H1 (cell line): ENCODE measurements at regions not wholly inside any gene's neighbourhood (a gene's known extent, or its start where the extent isn't known, plus 50 kb on each side); places are given as distances from the start of the nearest gene placed in this dataset.

Experiments used
- CTCF ChIA-PET: fragments of 300-600 bp; sonication (Branson Sonifier 250); formaldehyde crosslinking; loops from one replicate; lab custom pipeline; 2021; ENCODE audit not compliant: partially characterized antibody; lab: Charles Lee
- POLR2A ChIA-PET: fragments of 300-600 bp; sonication (Branson Sonifier 250); formaldehyde crosslinking; loops from one replicate; lab custom pipeline; 2021; ENCODE audit warnings: inconsistent platforms; ENCODE audit not compliant: partially characterized antibody; lab: Charles Lee
- DNase-seq, 2 experiments: peaks; one replicate each; pipeline versions ENCODE4 v3.0.0 to v3.0.0-alpha.2; 2010 to 2022; ENCODE audit warnings: low spot score in 2 of 2, low read depth in 1 of 2, mixed read lengths in 1 of 2
- FAIRE-seq: peaks from 2 replicates; lab custom pipeline; 2011; peaks lifted over from hg19 to GRCh38; lab: Jason Lieb, UNC
- H2AFZ ChIP-seq: 2 replicates; pipeline ENCODE4 v1.8.1; 2012; ENCODE audit warnings: low read length, inconsistent platforms
- H2AK5ac ChIP-seq: 2 replicates; pipeline ENCODE4 v1.6.1; 2013; ENCODE audit warnings: low read depth, low read length
- H2BK120ac ChIP-seq: replicated peaks from 2 replicates; pipeline ENCODE3; 2013; ENCODE audit warnings: low read depth, low read length, inconsistent platforms
- H2BK12ac ChIP-seq: 2 replicates; pipeline ENCODE4 v1.6.1; 2013; ENCODE audit warnings: low read depth, low read length
- H2BK15ac ChIP-seq: 2 replicates; pipeline ENCODE4 v1.6.1; 2013; ENCODE audit warnings: low read length
- H2BK20ac ChIP-seq: 2 replicates; pipeline ENCODE4 v1.6.1; 2013; ENCODE audit warnings: low read length
- H2BK5ac ChIP-seq: 2 replicates; pipeline ENCODE4 v1.6.1; 2013; ENCODE audit warnings: low read depth, low read length
- H3K14ac ChIP-seq: 2 replicates; pipeline ENCODE4 v1.6.1; 2013; ENCODE audit warnings: inconsistent platforms; ENCODE audit not compliant: insufficient read length
- H3K18ac ChIP-seq: 2 replicates; pipeline ENCODE4 v1.6.1; 2013; ENCODE audit warnings: low read length; ENCODE audit errors: extremely low read depth
- H3K23ac ChIP-seq: 2 replicates; pipeline ENCODE4 v1.6.1; 2013; ENCODE audit warnings: inconsistent platforms; ENCODE audit not compliant: insufficient read length
- H3K23me2 ChIP-seq: 2 replicates; pipeline ENCODE4 v1.6.1; 2013; ENCODE audit warnings: low read depth, low read length
- H3K27ac ChIP-seq: 2 replicates; pipeline ENCODE4 v1.6.1; 2011; ENCODE audit warnings: low read depth, low read length, inconsistent platforms
- H3K27me3 ChIP-seq, 4 experiments: replicated peaks in 1 of 4; 1 replicate in 1 of 4; 2 replicates in 3 of 4; pipeline versions ENCODE4 v1.6.1 to v1.8.1; 2011 to 2013; ENCODE audit warnings: low read length in 3 of 4, mild to moderate bottlenecking in 3 of 4, inconsistent platforms in 2 of 4, mixed read lengths in 2 of 4, moderate library complexity in 1 of 4; ENCODE audit not compliant: control insufficient read depth in 3 of 4, insufficient read depth in 3 of 4; ENCODE audit errors: extremely low read depth in 1 of 4
- H3K36me3 ChIP-seq, 4 experiments: 2 replicates each; pipeline versions ENCODE4 v1.6.1 to v1.8.1; 2011 to 2013; ENCODE audit warnings: mild to moderate bottlenecking in 4 of 4, low read length in 3 of 4, moderate library complexity in 2 of 4, control low read depth in 1 of 4, inconsistent platforms in 1 of 4; ENCODE audit not compliant: insufficient read depth in 4 of 4, control insufficient read depth in 2 of 4
- H3K4ac ChIP-seq: replicated peaks from 2 replicates; pipeline ENCODE3; 2013; ENCODE audit warnings: low read length, low read depth, mixed read lengths, inconsistent platforms; ENCODE audit not compliant: insufficient read length
- H3K4me1 ChIP-seq, 4 experiments: replicated peaks in 1 of 4; 1 replicate in 1 of 4; 2 replicates in 3 of 4; pipeline versions ENCODE4 v1.6.1 to v1.8.1; 2011 to 2013; ENCODE audit warnings: low read length in 3 of 4, inconsistent platforms in 2 of 4, mixed read lengths in 1 of 4; ENCODE audit not compliant: insufficient read depth in 4 of 4, control insufficient read depth in 3 of 4
- H3K4me2 ChIP-seq, 2 experiments: 2 replicates each; pipeline versions ENCODE4 v1.6.1 to v1.8.1; 2011 to 2013; ENCODE audit warnings: low read depth in 2 of 2, low read length in 2 of 2, control low read depth in 1 of 2, inconsistent platforms in 1 of 2, mild to moderate bottlenecking in 1 of 2; ENCODE audit not compliant: insufficient read depth in 1 of 2
- H3K4me3 ChIP-seq, 4 experiments: fragments of 200-600, 300-600 bp in 1 of 4; sonication (generic), shearing (Covaris generic), sonication (Bioruptor Twin) in 1 of 4; 2 replicates each; pipeline versions ENCODE4 v1.5.1 to v1.8.1; 2011 to 2016; ENCODE audit warnings: low read length in 4 of 4, low read depth in 3 of 4, control low read depth in 2 of 4, inconsistent platforms in 2 of 4, mild to moderate bottlenecking in 2 of 4, mixed read lengths in 1 of 4, moderate library complexity in 1 of 4; ENCODE audit not compliant: insufficient read depth in 2 of 4; ENCODE audit errors: extremely low read depth in 1 of 4
- H3K56ac ChIP-seq: replicated peaks from 2 replicates; pipeline ENCODE3; 2013; ENCODE audit warnings: low read depth, mild to moderate bottlenecking, mixed read lengths, low read length, inconsistent platforms; ENCODE audit not compliant: insufficient read length
- H3K79me1 ChIP-seq: 2 replicates; pipeline ENCODE4 v1.6.1; 2013; ENCODE audit warnings: low read depth, low read length, control low read depth
- H3K79me2 ChIP-seq, 2 experiments: 2 replicates each; pipeline versions ENCODE4 v1.6.1 to v1.8.1; 2012 to 2013; ENCODE audit warnings: low read length in 2 of 2, mild to moderate bottlenecking in 2 of 2, inconsistent platforms in 1 of 2; ENCODE audit not compliant: insufficient read depth in 2 of 2, control insufficient read depth in 1 of 2
- H3K9ac ChIP-seq, 4 experiments: replicated peaks in 1 of 4; 1 replicate in 1 of 4; 2 replicates in 3 of 4; pipeline versions ENCODE4 v1.6.1 to v1.8.1; 2011 to 2013; ENCODE audit warnings: low read depth in 3 of 4, low read length in 3 of 4, control low read depth in 2 of 4, mild to moderate bottlenecking in 2 of 4, moderate library complexity in 2 of 4, inconsistent platforms in 1 of 4; ENCODE audit errors: extremely low read depth in 1 of 4
- H3K9me3 ChIP-seq, 2 experiments: 2 replicates each; pipeline versions ENCODE4 v1.6.1 to v1.8.1; 2012 to 2013; ENCODE audit warnings: mild to moderate bottlenecking in 2 of 2, moderate library complexity in 2 of 2, control low read depth in 1 of 2, inconsistent platforms in 1 of 2, low read depth in 1 of 2, low read length in 1 of 2, mixed read lengths in 1 of 2; ENCODE audit not compliant: insufficient read depth in 2 of 2
- H4K20me1 ChIP-seq, 2 experiments: replicated peaks in 1 of 2; 2 replicates each; pipeline versions ENCODE3 to v1.8.1; 2011 to 2013; ENCODE audit warnings: inconsistent platforms in 2 of 2, low read length in 2 of 2, mild to moderate bottlenecking in 1 of 2; ENCODE audit not compliant: insufficient read depth in 2 of 2, control insufficient read depth in 1 of 2
- H4K5ac ChIP-seq: 2 replicates; pipeline ENCODE4 v1.6.1; 2013; ENCODE audit warnings: low read length, low read depth, mixed read lengths, inconsistent platforms; ENCODE audit not compliant: insufficient read length
- H4K8ac ChIP-seq: 2 replicates; pipeline ENCODE4 v1.8.0; 2013; ENCODE audit warnings: mild to moderate bottlenecking, moderate library complexity, low read length, inconsistent platforms; ENCODE audit not compliant: insufficient read depth; ENCODE audit errors: extremely low read depth
- H4K91ac ChIP-seq: replicated peaks from 2 replicates; pipeline ENCODE3; 2013; ENCODE audit warnings: low read length, mixed read lengths, inconsistent platforms; ENCODE audit not compliant: insufficient read length
- BCL11A ChIP-seq, 2 experiments: IDR thresholded peaks; one replicate each; pipeline ENCODE4 v1.6.1; 2011; ENCODE audit warnings: low read depth in 2 of 2, low read length in 2 of 2, mild to moderate bottlenecking in 2 of 2
- CBX5 ChIP-seq: fragments of 300-800, 300-1000 bp; sonication (generic); IDR thresholded peaks from 2 replicates; pipeline ENCODE4 v1.7.1; 2016; ENCODE audit warnings: antibody characterized with exemption, low read length, low read depth
- CHD1 ChIP-seq: IDR thresholded peaks from 2 replicates; pipeline ENCODE4 v1.6.1; 2012; ENCODE audit warnings: low read depth, low read length, improper control_type of control experiment
- CTBP2 ChIP-seq: IDR thresholded peaks from 2 replicates; pipeline ENCODE4 v1.7.0; 2011; ENCODE audit warnings: borderline replicate concordance, mild to moderate bottlenecking, moderate library complexity, mixed read lengths, low read length; ENCODE audit not compliant: insufficient read depth, insufficient read length
- EGR1 ChIP-seq: IDR thresholded peaks from 2 replicates; pipeline ENCODE4 v1.6.1; 2011; ENCODE audit warnings: low read depth, low read length, borderline replicate concordance
- EP300 ChIP-seq, 2 experiments: IDR thresholded peaks; 1 replicate in 1 of 2; 2 replicates in 1 of 2; pipeline ENCODE4 v1.6.1; 2011 to 2012; ENCODE audit warnings: low read depth in 2 of 2, low read length in 2 of 2, mild to moderate bottlenecking in 2 of 2, borderline replicate concordance in 1 of 2, inconsistent platforms in 1 of 2, moderate library complexity in 1 of 2
- EZH2 ChIP-seq: fragments of 200-600 bp; sonication (generic); IDR thresholded peaks from 2 replicates; pipeline ENCODE4 v1.7.1; 2012; ENCODE audit warnings: low read depth, mild to moderate bottlenecking, moderate library complexity, low read length, inconsistent platforms; ENCODE audit not compliant: severe bottlenecking
- HDAC2 ChIP-seq, 2 experiments: fragments of 300-600 bp in 1 of 2; sonication (generic) in 1 of 2; IDR thresholded peaks; 2 replicates each; pipeline ENCODE4 v1.6.1; 2011 to 2012; ENCODE audit warnings: low read depth in 2 of 2, low read length in 2 of 2, mild to moderate bottlenecking in 2 of 2, moderate library complexity in 2 of 2, borderline replicate concordance in 1 of 2, inconsistent platforms in 1 of 2
- JUN ChIP-seq: IDR thresholded peaks from 2 replicates; pipeline ENCODE4 v1.6.1; 2011; ENCODE audit warnings: low read depth, mild to moderate bottlenecking, improper control_type of control experiment, low read length
- SIRT6 ChIP-seq: IDR thresholded peaks from one replicate; pipeline ENCODE4 v1.7.1; 2012; ENCODE audit warnings: low read length, inconsistent platforms
- SP2 ChIP-seq: IDR thresholded peaks from 2 replicates; pipeline ENCODE4 v1.6.1; 2012; ENCODE audit warnings: mild to moderate bottlenecking, low read length, inconsistent platforms
- TBP ChIP-seq: IDR thresholded peaks from 2 replicates; pipeline ENCODE4 v1.6.1; 2011; ENCODE audit warnings: low read depth, low read length, improper control_type of control experiment
- WGBS, 2 experiments: shearing (Covaris generic) in 1 of 2; methylation state at CpG; one replicate each; pipeline versions ENCODE4 v1.1.6 to v1.1.7; 2013 to 2015; ENCODE audit warnings: low lambda C conversion rate in 2 of 2, mixed read lengths in 2 of 2, inconsistent platforms in 1 of 2, low coverage in 1 of 2, missing lambda C conversion rate in 1 of 2; ENCODE audit not compliant: insufficient replicate concordance in 2 of 2, insufficient coverage in 1 of 2, insufficient read length in 1 of 2; ENCODE audit errors: extremely low coverage in 1 of 2, missing lambda C conversion rate in 1 of 2; 5-methylcytosine and 5-hydroxymethylcytosine counted together

DNA sequence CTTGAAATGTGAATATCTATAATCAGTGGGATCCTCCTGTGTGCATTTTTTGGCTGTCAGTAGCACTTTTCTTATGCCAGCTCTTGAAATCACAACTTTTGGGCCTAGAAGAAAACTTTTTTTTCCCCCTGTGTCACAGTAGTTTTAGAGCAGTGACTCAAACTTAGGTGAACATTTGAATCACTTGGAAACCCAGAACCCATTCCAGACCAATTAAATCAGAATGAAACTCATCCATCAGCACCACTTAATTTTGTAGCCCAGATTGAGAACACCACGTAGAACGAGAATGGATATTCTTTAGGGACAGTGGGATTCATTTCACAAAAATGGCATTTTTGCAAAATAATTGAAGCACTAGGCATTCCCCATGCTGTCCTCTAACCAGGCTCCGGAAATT is 224.8 kb upstream of the NANOGP8 start:
- Histone ChIP-seq H3K79me2 (no peaks in the 10 kb centered on the region), H2BK15ac (no peak overlapping the region), H3K14ac (no peak overlapping the region), H3K23me2 (no peaks in the 10 kb centered on the region), H3K4me3 (no peak overlapping the region), H2AFZ (no peak overlapping the region), H2BK5ac (no peak overlapping the region), H3K36me3 (no peaks in the 10 kb centered on the region), H3K4me2 (no peak overlapping the region), H3K79me1 (no peaks in the 10 kb centered on the region), H2BK120ac (no peak overlapping the region), H3K4ac (no peak overlapping the region), H3K18ac (no peak overlapping the region), H3K23ac (no peak overlapping the region), H3K27me3 (no peaks in the 10 kb centered on the region), H3K4me1 (no peaks in the 10 kb centered on the region), H2BK12ac (no peak overlapping the region), H4K91ac (no peak overlapping the region), H4K8ac (no peak overlapping the region), H4K5ac (no peak overlapping the region), H4K20me1 (no peaks in the 10 kb centered on the region), H3K27ac (no peak overlapping the region), H3K9ac (no peak overlapping the region), H3K9me3 (no peaks in the 10 kb centered on the region), H2BK20ac (no peak overlapping the region), H2AK5ac (no peak overlapping the region), H3K56ac (no peak overlapping the region)
- FAIRE-seq (no peak), DNase-seq (no peak)
- 88% methylated on average over 3 of the region's 3 CpGs; no CpG with 5 or more reads in 1 of the 2 experiments for WGBS, 2 experiments
- no peak for TF ChIP-seq EP300 (IDR thresholded peaks at IDR 0.05; ENCODE audit: borderline replicate concordance in 1 of 2, low read depth in 2 of 2, low read length in 2 of 2)
- TF ChIP-seq CBX5 = no peak
- no peak for TF ChIP-seq EGR1
- no peak for TF ChIP-seq SP2
- TF ChIP-seq BCL11A (IDR thresholded peaks at IDR 0.05; ENCODE audit: low read depth in 2 of 2, low read length in 2 of 2) = no peak
- TF ChIP-seq SIRT6 = no peak
- no peak for TF ChIP-seq EZH2
- TF ChIP-seq CTBP2 = no peak
- no peak for TF ChIP-seq CHD1
- no peak for TF ChIP-seq HDAC2 (IDR thresholded peaks at IDR 0.05; ENCODE audit: borderline replicate concordance in 1 of 2, low read depth in 2 of 2, low read length in 2 of 2)
- no peak for TF ChIP-seq TBP
- no peak for TF ChIP-seq JUN
- CTCF ChIA-PET = interaction anchor here (1.3 kb wide), 1 partner anchor 15 kb away, joined by 3 read pairs; no protein-coding TSS in a partner anchor
- POLR2A ChIA-PET = no interaction called here
